ENCODE measurements at regions not wholly inside any gene's neighbourhood (a gene's known extent, or its start where the extent isn't known, plus 50 kb on each side); places are given as distances from the start of the nearest gene placed in this dataset.

DNA sequence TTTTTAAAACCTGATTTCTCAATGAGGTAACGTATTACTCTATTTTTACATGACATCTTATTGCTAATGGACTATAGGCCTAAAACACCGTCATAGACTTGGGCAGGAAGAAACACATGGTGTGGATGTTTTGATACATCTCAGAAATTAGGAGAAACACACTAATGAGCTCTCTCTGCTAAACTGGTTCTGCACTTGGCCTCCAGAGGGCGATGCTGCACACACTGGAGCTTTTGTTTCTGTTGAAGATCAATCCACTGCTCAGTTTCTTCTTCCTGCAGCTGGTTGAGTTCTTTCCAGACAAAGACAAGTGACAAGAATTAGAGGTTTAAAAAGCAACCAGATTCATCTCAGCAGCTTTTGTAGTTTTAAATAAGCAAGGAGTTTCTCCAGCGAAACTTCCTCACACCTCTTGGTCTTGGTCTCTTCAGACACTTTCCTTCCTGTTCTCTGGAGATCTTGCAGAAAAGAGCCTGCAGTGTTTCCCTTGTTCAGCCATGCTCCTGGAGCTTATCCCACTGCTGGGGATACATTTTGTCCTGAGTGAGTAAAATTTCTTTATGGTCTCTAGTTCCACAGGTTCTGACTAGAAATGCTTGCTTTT is 178.5 kb upstream of the OR4E1 start:
- TF ChIP-seq, protein P1, sequence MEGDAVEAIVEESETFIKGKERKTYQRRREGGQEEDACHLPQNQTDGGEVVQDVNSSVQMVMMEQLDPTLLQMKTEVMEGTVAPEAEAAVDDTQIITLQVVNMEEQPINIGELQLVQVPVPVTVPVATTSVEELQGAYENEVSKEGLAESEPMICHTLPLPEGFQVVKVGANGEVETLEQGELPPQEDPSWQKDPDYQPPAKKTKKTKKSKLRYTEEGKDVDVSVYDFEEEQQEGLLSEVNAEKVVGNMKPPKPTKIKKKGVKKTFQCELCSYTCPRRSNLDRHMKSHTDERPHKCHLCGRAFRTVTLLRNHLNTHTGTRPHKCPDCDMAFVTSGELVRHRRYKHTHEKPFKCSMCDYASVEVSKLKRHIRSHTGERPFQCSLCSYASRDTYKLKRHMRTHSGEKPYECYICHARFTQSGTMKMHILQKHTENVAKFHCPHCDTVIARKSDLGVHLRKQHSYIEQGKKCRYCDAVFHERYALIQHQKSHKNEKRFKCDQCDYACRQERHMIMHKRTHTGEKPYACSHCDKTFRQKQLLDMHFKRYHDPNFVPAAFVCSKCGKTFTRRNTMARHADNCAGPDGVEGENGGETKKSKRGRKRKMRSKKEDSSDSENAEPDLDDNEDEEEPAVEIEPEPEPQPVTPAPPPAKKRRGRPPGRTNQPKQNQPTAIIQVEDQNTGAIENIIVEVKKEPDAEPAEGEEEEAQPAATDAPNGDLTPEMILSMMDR (IDR thresholded peaks at IDR 0.05): peak in 1 of 2 donors; percentile 56
- TF ChIP-seq POLR2A (IDR thresholded peaks at IDR 0.05): no peak
- TF ChIP-seq EP300 (IDR thresholded peaks at IDR 0.05): no peak
